Fibroblast of the aortic adventitia (primary cell): ENCODE measurements at regions not wholly inside any gene's neighbourhood (a gene's known extent, or its start where the extent isn't known, plus 50 kb on each side); places are given as distances from the start of the nearest gene placed in this dataset.
"Not testable (repeated sequence)": the region's sequence is repeated elsewhere in the genome, so short reads cannot be mapped to it uniquely, and the experiment has no call there.

Experiments used
- DNase-seq: peaks from one replicate; pipeline ENCODE4 v3.0.0-alpha.2; 2010; ENCODE audit warnings: low read depth
- H3K4me3 ChIP-seq: 2 replicates; pipeline ENCODE4 v1.5.1; 2011; ENCODE audit warnings: low read depth, mild to moderate bottlenecking, control low read depth, low read length, moderate library complexity
- TF ChIP-seq, protein P1 (sequence below): IDR thresholded peaks from 2 replicates; pipeline ENCODE4 v1.5.1; 2011; ENCODE audit warnings: mild to moderate bottlenecking, low read length, control low read depth, inconsistent platforms; ENCODE audit not compliant: insufficient read depth

DNA sequence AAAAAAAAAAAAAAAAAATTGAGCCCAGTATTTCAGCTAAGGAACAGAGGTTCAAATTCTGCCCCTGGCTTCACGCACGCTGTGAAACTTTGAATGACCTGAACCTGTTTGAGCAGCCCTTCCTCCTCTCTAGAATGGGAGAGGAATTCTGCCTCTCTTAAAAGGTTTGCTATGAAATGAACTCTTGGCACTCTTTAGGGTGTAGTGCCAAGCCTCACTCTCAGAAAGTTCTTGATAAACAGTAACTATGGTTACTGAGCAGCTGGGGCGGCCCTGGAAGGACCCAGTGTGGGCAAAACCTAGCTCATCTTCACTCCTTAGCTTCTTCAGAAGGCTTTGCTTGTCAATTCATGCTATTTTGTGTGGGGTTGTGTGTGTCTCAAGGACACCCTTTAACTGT is 73.7 kb downstream of the GEMIN8 start:
- no peak for DNase-seq
- TF ChIP-seq, protein P1, sequence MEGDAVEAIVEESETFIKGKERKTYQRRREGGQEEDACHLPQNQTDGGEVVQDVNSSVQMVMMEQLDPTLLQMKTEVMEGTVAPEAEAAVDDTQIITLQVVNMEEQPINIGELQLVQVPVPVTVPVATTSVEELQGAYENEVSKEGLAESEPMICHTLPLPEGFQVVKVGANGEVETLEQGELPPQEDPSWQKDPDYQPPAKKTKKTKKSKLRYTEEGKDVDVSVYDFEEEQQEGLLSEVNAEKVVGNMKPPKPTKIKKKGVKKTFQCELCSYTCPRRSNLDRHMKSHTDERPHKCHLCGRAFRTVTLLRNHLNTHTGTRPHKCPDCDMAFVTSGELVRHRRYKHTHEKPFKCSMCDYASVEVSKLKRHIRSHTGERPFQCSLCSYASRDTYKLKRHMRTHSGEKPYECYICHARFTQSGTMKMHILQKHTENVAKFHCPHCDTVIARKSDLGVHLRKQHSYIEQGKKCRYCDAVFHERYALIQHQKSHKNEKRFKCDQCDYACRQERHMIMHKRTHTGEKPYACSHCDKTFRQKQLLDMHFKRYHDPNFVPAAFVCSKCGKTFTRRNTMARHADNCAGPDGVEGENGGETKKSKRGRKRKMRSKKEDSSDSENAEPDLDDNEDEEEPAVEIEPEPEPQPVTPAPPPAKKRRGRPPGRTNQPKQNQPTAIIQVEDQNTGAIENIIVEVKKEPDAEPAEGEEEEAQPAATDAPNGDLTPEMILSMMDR = no peak
- H3K4me3 ChIP-seq = no peak overlapping the region

DNA sequence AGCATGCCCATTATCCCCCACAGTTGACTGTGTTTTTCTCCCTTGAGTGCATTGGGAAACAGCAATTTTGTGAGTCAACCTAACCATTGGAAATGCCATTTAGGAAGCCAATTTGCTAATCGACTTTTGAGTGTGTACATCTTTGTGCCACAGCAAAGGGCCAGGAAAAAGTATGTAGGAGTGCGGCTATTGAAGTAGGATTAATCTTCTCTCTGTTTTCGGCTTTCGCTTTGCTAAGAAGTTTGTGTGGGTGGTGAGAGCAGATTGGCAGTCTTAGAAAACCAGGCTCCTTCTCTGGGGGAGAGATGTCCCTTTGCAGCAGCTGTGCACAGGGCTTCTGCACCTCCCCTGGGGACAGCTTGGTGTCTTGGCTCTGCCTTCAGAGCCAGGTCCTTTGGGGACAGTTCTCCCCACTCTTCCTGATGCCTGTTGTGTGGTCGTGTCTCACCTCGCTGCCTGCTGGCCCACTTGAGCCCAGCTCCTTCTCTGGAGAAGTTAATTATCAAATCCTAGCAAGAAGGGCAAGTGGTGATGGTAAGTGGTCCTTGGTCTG is 74.5 kb downstream of the GEMIN8 start:
- no peak overlapping the region for H3K4me3 ChIP-seq
- TF ChIP-seq, protein P1 = no peak
- no peak for DNase-seq

DNA sequence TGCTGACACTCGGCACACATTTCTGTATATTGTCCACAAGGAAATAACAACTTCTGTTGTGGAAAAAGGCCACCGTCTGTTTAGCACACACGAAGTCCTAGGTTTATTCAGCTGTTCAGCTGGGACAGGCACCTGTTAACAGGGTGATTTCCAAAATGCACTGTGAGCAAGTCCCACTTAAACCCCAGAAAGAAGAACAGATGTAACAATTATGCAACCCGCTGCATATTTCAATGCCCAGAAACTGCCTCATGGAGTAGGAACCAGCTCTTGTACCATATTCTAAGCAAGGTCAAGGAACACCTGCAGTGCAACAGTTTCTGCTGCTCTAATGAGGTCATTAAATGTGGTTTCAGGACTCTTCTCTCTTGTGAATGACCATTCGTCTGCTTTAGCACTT is 77.1 kb downstream of the GEMIN8 start:
- no peak overlapping the region for H3K4me3 ChIP-seq
- DNase-seq = no peak
- TF ChIP-seq, protein P1 = no peak

DNA sequence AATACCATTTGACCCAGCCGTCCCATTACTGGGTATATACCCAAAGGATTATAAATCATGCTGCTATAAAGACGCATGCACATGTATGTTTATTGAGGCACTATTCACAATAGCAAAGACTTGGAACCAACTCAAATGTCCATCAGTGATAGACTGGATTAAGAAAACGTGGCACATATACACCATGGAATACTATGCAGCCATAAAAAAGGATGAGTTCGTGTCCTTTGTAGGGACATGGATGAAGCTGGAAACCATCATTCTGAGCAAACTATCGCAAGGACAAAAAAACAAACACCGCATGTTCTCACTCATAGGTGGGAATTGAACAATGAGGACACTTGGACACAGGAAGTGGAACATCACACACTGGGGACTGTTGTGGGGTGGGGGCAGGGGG is 83.5 kb downstream of the GEMIN8 start:
- DNase-seq, H3K4me3 ChIP-seq: not testable (repeated sequence)

DNA sequence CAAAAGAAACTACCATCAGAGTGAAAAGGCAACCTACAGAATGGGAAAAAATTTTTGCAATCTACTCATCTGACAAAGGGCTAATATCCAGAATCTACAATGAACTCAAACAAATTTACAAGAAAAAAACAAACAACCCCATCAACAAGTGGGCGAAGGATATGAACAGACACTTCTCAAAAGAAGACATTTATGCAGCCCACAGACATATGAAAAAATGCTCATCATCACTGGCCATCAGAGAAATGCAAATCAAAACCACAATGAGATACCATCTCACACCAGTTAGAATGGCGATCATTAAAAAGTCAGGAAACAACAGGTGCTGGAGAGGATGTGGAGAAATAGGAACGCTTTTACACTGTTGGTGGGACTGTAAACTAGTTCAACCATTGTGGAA is 83.9 kb downstream of the GEMIN8 start:
- H3K4me3 ChIP-seq, DNase-seq: not testable (repeated sequence)

DNA sequence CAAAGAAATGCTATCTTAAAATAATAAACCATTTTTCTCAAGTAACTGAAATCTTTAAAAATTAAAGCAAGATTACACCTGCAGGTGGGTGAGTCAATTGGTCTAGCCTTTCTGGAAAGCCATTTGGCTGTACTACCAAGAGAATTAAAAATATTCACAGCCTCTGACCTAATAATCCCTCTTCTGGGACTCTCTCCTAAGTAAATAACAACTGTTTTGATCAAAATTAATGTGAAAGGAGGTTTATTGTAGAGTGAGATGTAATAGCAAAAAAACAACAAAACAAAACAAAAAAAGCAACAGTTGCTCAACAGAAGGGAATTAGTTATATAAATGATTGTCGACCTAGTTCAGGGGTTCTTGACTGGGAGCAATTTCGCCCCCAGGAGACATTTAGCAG is 89.0 kb downstream of the GEMIN8 start:
- DNase-seq = no peak
- TF ChIP-seq, protein P1 = no peak
- H3K4me3 ChIP-seq = no peak overlapping the region

DNA sequence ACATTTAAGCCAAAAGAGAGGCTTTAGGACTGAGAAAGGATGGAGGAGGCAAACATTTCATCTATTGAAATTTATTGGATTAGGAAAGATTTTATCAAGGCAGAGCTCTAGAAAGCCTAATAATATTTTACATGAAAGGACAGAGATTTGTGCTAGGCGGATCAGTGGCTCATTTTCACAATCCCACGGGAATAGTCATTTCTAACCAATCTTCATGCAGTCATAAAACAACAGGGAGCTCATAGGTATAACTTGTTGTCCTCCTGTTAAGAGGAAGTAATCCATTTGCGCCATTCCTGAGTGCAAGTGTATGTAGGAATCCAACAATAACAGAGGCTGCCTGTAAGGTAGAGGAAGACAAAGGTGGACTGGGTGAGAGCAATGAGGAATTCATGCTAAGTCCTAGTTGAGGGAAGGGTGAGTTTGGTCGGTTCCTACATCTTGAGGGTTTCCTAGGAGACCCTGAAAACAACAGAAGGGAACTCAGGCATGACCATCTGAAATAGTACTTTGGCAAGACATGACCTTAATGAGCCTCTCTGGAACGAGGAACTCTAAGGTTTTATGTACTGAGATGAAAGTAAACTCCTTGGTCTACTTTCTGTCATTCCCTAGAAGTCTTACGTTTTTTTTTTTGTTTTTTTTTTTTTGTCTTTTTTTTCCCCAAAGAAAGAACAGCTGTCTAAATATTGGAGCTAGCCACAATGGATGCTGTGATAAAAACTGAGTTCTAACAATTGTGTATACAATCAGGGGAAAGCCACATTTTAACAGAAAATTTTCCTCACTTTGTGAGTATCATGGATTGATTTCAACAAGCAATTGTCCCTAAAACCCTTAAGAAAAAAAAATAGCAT is 89.7 kb downstream of the GEMIN8 start:
- H3K4me3 ChIP-seq = no peak overlapping the region
- TF ChIP-seq, protein P1 = no peak
- no peak for DNase-seq

DNA sequence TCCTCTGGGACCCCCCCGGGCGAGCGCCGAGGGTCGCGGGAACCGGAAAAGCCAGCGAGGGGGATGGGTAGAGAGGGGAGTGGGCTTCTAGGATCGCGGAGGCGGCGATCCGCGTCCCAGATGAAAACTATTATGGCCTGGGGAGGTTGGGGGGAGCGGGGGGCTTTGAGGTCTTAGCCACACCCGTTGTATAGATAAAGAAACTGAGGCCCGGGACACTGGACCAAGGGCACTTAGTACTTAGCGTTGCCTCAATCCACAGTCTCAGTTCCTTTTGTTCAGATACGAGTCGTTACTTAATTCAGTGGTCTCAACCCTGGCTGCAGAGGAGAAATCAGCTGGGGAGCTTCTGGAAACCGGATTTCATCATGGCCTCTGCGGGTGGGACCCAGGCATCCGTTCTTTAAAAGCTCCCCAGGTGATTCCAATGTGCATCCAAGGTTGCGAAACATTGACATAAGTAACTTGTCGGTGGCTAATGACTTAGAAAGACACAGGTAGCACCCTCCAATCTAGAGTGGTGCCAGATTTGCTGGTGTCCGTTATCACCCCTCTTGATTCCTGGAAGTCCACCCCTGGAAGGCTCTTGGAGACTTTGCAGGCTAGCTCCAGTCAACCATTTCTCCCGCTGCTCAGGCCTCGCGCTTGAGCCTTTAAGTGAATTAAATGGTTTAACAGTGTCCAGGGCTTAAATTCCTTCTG is 90.7 kb downstream of the GEMIN8 start:
- TF ChIP-seq, protein P1 = no peak
- peak overlapping the region; percentile 55 for H3K4me3 ChIP-seq
- no peak for DNase-seq
